SK-N-MC (cell line): ENCODE measurements at regions not wholly inside any gene's neighbourhood (a gene's known extent, or its start where the extent isn't known, plus 50 kb on each side); places are given as distances from the start of the nearest gene placed in this dataset.

Experiments used
- EZH2 ChIP-seq: fragments of 200-600 bp; sonication (generic); IDR thresholded peaks from one replicate; pipeline ENCODE4 v1.6.1; 2017; ENCODE audit warnings: antibody characterized with exemption
- FOXP2 ChIP-seq: optimal IDR thresholded peaks from 2 replicates; pipeline ENCODE3; 2011; ENCODE audit warnings: mild to moderate bottlenecking, moderate library complexity; ENCODE audit not compliant: insufficient read depth; ENCODE audit errors: extremely low read length, control extremely low read depth
- POLR2AphosphoS5 ChIP-seq: IDR thresholded peaks from 2 replicates; pipeline ENCODE4 v1.6.1; 2012; ENCODE audit warnings: mild to moderate bottlenecking, low read depth, low read length, borderline replicate concordance

- TF ChIP-seq POLR2AphosphoS5 (no peak), EZH2 (no peak), FOXP2 (no peak)
Observed at GRCh38 chr2:196225213-196225612, 53.8 kb upstream of the STK17B start.
